ENCODE measurements at regions not wholly inside any gene's neighbourhood (a gene's known extent, or its start where the extent isn't known, plus 50 kb on each side); places are given as distances from the start of the nearest gene placed in this dataset.

GRCh38 chr12:114998118-114998749, 314.3 kb upstream of the TBX3 start:
- no peak overlapping the region for H2AFZ ChIP-seq (replicated peaks)
- Mint-ChIP-seq H3K27ac (no peak overlapping the region), H3K9me3 (peaks cover 7% of the 10 kb centered on the region), H3K4me3 (no peak overlapping the region), H3K27me3 (ENCODE audit: insufficient read depth, low read depth) (peaks cover 12% of the 10 kb centered on the region), H3K4me1 (peaks cover 4% of the 10 kb centered on the region), H3K36me3 (no peaks in the 10 kb centered on the region)
- H3K36me3 ChIP-seq: no peaks in the 10 kb centered on the region
- no peak overlapping the region for H3K4me3 ChIP-seq
- no peaks in the 10 kb centered on the region for H3K79me2 ChIP-seq (ENCODE audit: low read depth)
- H3K4me1 ChIP-seq: peaks cover 6% of the 10 kb centered on the region
- no peaks in the 10 kb centered on the region for H3K9me3 ChIP-seq (ENCODE audit: low read depth)
- H3F3A ChIP-seq (ENCODE audit: low read depth): no peaks in the 10 kb centered on the region
- no peak for TF ChIP-seq EZH2 (IDR thresholded peaks at IDR 0.05)
- no peak for TF ChIP-seq CTCF (IDR thresholded peaks at IDR 0.05)
- TF ChIP-seq EZH2phosphoT487 (IDR thresholded peaks at IDR 0.05): no peak
- no peaks in the 10 kb centered on the region for H3K27me3 ChIP-seq
- H4K20me1 ChIP-seq (ENCODE audit: low read depth): no peaks in the 10 kb centered on the region
- H3K27ac ChIP-seq: no peak overlapping the region
- H3K9ac ChIP-seq: no peak overlapping the region
- H3K4me2 ChIP-seq: no peak overlapping the region
- DNase-seq (ENCODE audit: low spot score): no peak

GRCh38 chr12:114996382-114996781, 312.4 kb upstream of the TBX3 start:
- Mint-ChIP-seq H3K36me3 (no peaks in the 10 kb centered on the region), H3K27ac (no peak overlapping the region), H3K27me3 (ENCODE audit: insufficient read depth, low read depth) (peaks cover 7% of the 10 kb centered on the region), H3K4me1 (peaks cover 4% of the 10 kb centered on the region), H3K9me3 (peaks cover 7% of the 10 kb centered on the region), H3K4me3 (no peak overlapping the region)
- TF ChIP-seq EZH2phosphoT487 (IDR thresholded peaks at IDR 0.05): no peak
- no peak for TF ChIP-seq EZH2 (IDR thresholded peaks at IDR 0.05)
- TF ChIP-seq CTCF (IDR thresholded peaks at IDR 0.05): no peak
- H3K27me3 ChIP-seq: no peaks in the 10 kb centered on the region
- H3F3A ChIP-seq (ENCODE audit: low read depth): no peaks in the 10 kb centered on the region
- H3K4me1 ChIP-seq: peaks cover under 1% of the 10 kb centered on the region
- H3K36me3 ChIP-seq: no peaks in the 10 kb centered on the region
- H3K79me2 ChIP-seq (ENCODE audit: low read depth): no peaks in the 10 kb centered on the region
- H2AFZ ChIP-seq (replicated peaks): no peak overlapping the region
- no peak overlapping the region for H3K9ac ChIP-seq
- H3K4me2 ChIP-seq: no peak overlapping the region
- H3K27ac ChIP-seq: no peak overlapping the region
- H3K4me3 ChIP-seq: no peak overlapping the region
- DNase-seq (ENCODE audit: low spot score): no peak
- H4K20me1 ChIP-seq (ENCODE audit: low read depth): no peaks in the 10 kb centered on the region
- H3K9me3 ChIP-seq (ENCODE audit: low read depth): no peaks in the 10 kb centered on the region

- Histone ChIP-seq H3K9me3 (ENCODE audit: low read depth) (no peaks in the 10 kb centered on the region), H4K20me1 (ENCODE audit: low read depth) (no peaks in the 10 kb centered on the region), H3K4me2 (no peak overlapping the region), H3K27ac (no peak overlapping the region), H3F3A (ENCODE audit: low read depth) (no peaks in the 10 kb centered on the region), H3K27me3 (no peaks in the 10 kb centered on the region), H3K4me1 (no peaks in the 10 kb centered on the region), H3K36me3 (no peaks in the 10 kb centered on the region), H3K9ac (no peak overlapping the region), H3K79me2 (ENCODE audit: low read depth) (no peaks in the 10 kb centered on the region), H2AFZ (replicated peaks) (no peak overlapping the region), H3K4me3 (no peak overlapping the region)
- no peaks in the 10 kb centered on the region for H3K36me3 Mint-ChIP-seq
- no peak for TF ChIP-seq EZH2phosphoT487 (IDR thresholded peaks at IDR 0.05)
- TF ChIP-seq EZH2 (IDR thresholded peaks at IDR 0.05): no peak
- no peak for TF ChIP-seq CTCF (IDR thresholded peaks at IDR 0.05)
- H3K4me1 Mint-ChIP-seq: peaks cover 8% of the 10 kb centered on the region
- no peak overlapping the region for H3K27ac Mint-ChIP-seq
- H3K9me3 Mint-ChIP-seq: peaks cover 7% of the 10 kb centered on the region
- peaks cover 7% of the 10 kb centered on the region for H3K27me3 Mint-ChIP-seq (ENCODE audit: insufficient read depth, low read depth)
- H3K4me3 Mint-ChIP-seq: no peak overlapping the region
- DNase-seq (ENCODE audit: low spot score): no peak
Measured at GRCh38 chr12:114995891-114996290, 311.9 kb upstream of the TBX3 start.
